GOT3 (cell line): ENCODE measurements at regions not wholly inside any gene's neighbourhood (a gene's known extent, or its start where the extent isn't known, plus 50 kb on each side); places are given as distances from the start of the nearest gene placed in this dataset.
"Not testable (repeated sequence)": the region's sequence is repeated elsewhere in the genome, so short reads cannot be mapped to it uniquely, and the experiment has no call there.

Source experiments
- DNase-seq: peaks from one replicate; lab custom pipeline; 2025; ENCODE audit warnings: mixed read lengths; lab: John Stamatoyannopoulos, UW

DNA sequence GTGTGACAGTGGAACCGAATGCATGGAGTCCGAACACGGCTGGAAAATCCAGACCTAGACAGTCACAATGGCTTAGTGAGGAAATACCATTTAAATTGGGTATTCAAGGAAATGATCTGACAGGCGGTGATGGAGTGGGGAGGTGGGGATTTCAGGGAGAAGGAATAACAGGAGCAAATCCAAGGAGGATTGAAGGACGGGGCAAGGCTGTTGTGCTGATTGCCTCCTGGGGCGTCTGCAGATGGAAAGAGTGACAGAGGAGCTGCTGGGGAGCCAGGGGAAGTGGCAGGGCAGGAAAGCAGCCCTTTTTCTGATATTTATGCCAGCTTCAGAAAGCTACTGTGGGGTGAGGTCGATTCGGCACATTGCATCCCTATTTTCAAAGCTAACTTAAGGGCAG lies 99.1 kb upstream of the FMN2 start:
- DNase-seq: not testable (repeated sequence)

DNA sequence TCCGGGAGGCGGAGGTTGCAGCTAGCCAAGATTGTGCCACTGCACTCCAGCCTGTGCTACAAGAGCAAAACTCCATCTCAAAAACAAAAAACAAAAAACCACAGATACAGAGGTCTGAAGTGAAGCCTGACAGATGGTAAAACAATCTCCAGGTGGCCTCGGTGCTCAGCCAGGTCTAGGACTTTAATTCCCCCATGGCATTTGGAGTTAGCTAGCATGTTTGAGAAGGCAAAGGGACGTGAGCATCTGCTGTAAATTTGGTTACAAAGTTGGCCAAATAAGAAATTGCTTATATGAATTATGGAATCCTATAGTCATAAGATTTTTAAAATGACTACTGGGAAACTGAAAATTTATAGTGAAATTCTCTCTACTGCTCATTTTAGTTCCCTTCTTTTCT lies 98.3 kb upstream of the FMN2 start:
- DNase-seq: no peak

DNA sequence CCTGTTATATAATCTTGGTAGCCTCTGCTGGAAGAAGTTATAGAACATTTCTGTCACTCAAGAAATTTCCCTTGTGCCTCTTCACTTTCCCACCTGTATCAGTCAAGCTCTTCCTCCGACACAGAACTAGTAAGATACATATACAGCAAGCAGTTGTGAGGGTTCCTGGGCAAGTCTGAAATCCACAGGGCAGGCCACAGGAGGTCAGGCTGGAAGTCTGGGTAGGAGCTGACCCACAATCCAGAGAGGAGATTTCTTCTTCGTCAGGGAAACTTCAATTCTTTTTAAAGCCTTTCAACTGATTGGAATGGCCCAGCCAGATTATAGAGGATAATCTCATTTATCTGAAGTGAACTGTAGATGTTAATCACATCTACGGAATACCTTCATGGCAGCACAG lies 96.4 kb upstream of the FMN2 start:
- DNase-seq: no peak

DNA sequence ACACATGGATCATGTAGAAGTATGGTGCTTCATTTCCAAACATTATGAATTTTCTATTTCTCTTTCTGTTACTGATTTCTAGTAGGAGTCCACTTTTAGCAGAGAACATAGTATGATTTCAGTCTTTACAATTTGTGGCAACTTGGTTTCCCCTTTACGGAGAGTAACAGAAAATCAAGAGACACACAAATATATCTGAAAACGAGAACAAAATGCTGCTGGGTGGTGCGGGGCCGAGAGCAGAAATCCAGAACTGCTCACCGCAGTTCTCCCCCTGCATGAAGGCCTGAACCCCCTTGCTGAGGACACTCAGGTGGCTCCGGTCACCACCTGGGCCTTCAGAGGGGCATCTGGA lies 94.5 kb upstream of the FMN2 start:
- DNase-seq: no peak

DNA sequence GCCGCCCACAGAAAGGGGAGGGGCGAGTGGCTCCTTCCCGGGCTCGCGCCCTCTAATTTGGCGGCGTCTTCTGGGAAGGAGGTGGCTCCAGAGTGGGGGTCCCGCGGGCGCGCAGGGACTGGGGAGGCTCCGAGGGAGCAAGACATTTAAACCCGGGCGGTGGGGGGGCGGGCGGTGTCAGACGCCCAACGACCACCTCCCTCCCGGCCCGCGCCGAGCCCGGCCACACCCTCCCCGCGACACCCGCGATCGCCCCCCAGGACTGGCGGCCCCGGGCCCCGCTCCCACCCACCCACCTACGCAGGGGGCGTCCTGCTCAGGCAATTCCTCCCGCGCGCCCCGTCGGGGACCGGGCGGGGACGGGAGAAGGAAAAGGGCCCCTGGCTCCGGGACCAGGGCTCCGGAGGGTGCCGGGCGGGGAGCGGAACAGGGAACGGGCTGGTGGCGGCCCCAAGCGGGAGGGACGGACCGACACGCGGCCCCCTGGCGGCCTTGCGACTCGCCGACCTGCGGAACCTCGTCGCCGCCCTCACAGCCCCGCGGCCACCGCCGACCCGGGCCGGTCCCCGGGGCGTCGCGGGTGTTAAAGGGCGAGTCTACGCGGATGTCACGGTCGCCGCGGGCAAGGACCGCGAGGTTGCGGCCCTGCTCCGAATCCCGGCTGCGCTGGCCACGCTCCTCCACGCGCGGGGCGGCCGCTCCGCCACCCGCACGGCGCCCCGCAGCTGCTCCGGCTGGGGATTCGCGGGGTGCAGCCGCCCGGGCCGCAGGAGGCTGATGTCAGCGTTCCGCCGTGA lies 94.0 kb upstream of the FMN2 start:
- DNase-seq: no peak

DNA sequence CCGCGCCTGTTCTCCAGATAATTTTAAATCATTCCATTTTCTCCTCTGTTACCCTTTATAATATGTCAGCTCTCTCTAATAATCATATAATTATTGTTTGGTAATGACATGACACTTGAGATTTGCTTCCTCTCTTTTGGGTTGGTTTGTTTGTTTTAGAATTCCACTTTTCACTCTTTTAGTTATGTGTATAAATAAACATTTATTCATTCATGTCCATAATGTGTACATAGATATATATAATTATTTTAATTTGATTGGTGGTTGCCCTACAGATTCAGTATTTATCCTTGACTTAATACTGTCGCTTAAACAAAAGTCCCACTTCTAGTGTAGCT lies 93.4 kb upstream of the FMN2 start:
- DNase-seq: no peak

DNA sequence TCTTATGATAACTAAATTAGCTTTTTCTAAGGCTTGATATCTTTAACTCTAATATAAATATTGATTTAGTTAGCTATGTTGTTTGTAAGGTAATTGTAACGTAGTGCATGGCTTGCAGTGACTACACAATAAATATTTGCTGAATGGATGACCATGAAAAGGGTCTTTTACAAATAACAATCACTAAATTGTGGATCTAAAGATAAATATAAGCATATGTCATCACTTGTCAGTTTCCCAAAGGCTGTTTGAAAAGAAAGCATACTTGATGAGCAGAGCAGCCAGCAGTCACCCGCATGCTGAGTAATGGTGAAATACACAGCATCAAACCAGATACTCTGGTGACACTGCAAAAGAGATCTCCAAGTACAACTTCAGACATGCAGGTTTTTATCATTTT lies 92.5 kb upstream of the FMN2 start:
- no peak for DNase-seq

DNA sequence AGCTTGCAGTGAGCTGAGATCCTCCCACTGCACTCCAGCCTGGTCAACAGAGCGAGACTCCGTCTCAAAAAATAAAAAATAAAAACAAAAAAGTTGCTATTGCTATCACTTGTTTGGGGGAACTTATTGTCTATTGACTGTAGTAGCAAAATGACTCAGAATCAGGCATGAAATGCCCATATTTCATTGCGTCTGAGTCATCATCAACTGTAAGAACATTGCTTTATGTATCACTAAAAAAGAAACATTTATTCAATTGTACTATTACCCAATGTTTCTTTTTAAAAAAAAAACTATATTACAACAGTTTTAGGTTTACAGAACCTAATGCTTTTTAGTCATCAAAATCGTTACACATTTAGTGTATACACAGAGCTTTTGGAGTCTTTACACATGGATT lies 91.0 kb upstream of the FMN2 start:
- DNase-seq: no peak

DNA sequence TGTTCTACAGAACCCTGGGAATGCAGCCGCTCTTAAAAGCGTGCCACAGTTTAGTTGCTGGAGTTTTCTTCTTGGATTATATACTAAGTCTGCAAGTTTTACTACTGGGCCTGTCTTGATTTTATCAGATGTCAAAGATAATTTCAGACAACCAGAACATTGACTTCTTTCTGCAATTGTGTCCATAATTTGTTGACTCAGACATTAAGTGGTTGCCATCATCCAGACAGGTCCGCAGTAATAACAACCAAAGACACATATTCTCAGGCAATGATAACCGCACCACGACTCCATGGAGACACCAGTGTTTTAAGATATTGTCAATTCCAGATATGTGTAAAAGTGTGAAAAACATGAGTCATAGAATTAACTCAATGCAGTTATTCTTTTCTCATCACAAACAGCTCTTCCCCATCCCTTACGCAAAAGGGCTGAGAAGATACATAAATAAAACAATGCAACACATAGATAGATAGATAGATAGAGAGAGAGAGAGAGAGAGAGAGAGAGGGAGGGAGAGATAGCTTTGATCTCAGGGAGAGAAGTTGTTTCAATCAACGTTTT lies 90.4 kb upstream of the FMN2 start:
- no peak for DNase-seq

DNA sequence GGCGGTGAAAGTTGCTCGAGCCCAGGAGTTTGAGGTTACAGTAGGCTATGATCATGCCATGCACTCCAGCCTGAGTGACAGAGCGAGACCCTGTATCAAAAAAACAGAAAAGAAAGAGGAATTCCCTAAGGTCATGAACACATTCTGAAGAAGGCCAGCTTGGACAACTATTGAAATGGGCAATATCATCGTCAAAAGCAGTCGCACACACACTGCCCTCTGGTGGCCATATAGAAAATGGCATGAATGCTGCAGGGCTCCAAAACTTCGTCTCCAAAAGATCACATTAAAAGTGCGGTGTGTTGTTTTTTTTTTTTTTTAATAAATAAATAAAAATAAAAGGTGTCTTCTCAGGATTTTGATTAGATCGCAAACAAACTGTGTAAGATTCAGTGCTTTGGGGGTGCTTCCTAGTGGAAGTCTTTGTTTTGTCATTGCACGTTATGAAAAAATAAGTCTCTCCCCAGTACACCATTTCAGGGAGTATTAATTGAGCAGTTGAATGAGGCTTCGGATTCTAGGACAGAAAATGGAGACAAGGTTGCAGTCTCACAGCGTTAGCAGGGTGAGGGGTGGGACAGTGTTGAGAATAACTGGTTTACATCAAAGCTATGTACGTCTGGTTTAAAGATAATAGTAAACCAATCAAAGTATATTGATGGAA lies 87.5 kb upstream of the FMN2 start:
- no peak for DNase-seq

DNA sequence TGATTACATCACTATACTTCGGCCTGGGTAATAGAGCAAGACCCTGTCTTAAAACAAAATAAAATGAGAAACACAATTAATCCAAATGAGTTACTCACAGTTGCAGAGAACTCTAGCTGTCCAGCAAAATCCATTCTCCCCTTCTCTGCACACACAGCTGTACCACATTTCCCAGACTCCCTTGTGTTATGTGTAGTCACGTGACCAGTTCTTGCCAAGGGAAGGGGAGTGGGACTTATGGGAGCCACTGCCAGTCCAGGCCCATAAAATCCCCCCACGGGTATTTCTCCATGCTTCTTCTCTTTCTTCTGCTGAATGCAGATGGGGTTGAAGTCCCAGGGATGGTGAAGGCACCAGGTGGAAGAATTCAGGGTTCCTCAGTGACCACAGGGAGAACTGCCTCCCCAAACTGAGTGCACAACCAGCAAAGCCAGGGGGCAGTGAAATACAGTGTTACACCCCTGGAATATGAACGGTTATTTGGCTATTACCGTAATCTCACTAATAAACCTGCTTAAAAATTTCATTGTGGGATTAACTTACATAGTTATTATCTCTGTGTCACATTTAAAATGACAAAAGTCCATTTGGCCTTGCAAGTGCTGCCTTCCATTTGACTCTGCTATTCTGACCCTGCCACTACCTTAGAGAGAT lies 85.6 kb upstream of the FMN2 start:
- DNase-seq: no peak

DNA sequence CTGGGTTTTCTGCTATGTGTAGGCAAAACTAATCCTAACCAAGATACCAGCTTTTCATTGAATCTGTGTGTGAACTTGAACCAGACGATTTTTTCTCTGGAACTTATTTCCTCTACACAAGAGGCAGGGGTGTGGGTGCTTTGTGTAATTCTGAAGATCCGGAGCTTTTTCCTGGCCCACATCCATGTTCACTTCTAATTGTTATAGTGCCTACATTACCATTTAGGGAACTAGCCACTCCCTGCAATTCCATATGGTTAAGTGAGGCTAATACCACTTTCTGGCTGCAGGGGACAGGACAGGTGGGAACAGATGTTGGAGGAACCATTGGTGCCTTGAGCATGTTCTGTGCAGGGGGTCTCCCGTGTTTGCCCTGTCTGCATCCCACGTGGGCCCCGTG lies 83.4 kb upstream of the FMN2 start:
- no peak for DNase-seq

DNA sequence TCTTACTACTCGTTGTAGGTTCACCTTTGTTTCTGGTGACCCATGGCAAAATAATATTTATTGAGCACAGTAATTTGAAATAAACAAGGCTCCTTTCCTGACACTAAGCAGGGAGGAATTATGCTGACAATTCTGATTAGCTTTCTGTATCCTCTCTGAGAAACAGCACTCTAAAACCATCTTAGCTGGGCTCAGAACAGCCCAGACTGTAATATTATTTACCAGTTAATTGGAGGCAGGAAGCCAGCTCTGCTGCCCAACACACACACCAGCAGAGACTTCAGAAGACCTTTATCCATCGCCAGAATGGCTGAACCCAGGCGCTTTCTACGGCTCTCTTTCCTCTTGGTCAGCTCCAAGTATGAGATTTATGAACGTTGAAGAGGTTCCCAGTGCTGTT lies 77.6 kb upstream of the FMN2 start:
- DNase-seq: no peak

DNA sequence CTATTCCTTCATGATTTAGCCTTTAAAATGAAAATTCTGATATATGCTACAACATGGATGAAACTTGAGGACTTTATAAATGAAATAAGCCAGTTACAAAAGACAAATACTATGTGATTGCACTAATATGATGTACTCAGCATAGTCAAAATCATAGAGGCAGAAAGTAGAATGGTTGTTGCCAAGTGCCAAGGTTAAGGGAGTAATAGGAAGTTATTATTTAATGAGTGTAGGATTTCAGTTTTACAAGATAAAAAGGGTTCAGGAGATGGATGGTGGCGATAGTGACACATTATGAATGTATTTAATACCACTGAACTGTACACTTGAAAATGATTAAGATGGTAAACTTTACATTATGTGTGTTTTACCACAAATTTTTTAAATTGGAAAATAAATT lies 73.1 kb upstream of the FMN2 start:
- no peak for DNase-seq

DNA sequence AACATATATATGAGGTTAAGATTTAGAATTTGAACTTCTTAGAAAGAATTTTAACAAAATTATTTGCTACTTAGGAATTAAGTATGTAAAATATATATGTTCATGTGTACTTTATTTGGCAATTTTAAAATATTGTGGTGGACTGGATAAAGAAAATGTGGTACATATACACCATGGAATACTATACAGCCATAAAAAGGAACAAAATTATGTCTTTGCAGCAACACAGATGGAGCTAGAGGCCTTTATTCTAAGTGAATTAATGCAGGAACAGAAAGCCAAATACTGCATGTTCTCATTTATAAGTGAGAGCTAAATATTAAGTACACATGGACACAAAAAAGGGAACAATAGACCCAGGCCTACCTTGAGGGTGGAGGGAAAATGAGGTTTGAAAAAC lies 72.2 kb upstream of the FMN2 start:
- no peak for DNase-seq

DNA sequence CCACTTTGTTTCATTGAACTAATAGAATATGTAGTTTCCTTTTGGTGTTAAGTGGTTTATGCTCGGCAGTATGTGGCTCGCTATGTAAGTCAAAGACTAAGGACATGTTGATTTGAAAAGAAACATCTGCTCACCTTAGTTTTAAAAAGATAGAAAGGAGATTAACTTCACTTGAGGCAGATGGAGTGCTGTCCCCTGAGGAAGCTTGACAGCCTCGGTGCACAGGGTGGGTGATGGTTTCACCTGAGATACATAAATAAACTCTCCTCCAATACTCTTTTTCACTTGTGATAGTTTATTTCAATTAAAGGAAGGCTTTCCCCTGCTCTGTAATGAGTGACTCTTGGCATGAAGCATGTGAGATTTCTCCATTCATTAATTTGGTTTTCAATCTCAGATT lies 70.8 kb upstream of the FMN2 start:
- no peak for DNase-seq

DNA sequence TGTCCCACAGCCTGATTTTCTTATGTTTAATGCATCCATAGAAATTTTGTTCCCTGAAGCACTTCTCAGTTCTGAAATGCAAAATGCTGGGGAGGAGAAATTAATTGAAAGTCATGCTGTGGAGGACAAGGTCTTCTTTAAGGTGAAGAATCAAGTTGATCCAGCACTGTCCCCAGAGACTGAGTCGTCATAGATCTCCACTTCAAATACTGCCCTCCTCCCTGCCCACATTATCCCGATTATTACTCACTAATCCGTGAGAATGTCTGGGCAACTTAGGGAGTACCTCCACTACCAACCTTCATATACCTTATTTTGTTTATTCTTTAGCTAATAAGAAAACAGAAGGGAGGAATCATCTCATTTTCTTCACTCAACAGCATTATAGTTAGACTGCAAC lies 70.0 kb upstream of the FMN2 start:
- DNase-seq: no peak

DNA sequence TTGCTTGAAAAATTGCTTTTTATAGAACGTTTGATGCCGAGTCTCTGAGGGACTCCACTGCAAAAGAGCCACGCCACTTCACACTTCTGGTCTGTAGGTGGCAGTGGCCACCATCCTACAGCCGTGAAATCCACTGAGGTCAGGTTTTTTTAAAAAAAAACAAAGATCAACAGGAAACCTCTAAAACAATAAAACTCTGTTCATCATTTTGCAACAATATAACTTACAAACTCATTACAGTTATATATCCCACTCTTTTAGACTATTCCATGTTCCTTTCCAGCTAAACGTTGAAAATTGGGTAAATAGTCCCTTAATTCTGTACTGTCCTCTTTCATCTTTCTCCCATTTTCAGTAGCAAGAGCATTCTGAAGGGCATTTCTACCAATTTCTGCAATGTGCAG lies 64.6 kb upstream of the FMN2 start:
- DNase-seq: no peak

DNA sequence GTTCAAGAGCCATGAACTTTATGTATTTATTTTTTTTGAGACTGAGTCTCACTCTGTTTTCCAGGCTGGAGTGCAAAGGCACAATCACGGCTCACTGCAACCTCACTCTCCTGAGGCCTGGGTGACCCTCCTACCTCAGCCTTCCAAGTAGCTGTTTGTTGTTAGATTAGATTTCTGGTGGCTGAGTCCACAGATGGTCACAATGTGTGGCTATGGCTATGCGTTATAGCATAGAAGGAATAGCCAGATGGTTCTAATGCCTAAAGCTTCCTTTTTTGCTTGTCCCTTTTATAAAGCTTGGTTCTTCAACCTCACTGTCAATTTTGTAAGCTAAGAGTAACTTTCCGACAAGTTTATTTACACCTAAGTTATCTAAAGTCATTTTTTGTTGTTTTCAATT lies 62.3 kb upstream of the FMN2 start:
- no peak for DNase-seq

DNA sequence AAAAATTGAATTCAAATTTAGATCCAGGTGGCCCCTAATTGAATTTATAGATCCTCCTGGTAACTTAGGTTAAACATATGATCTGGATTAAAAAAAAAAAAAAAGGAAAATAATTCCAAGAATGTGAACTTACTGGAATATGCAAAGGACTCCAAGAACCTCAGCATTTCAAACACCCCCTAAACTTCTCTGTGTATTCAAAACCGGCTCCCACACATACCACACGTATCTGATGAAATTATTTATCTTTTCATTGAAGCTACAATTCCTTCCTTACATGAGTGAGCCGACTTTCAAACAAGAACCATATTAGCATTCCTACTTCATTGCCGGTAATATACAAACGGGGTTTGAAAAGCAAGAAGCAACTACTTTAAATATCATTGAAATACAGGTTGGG lies 61.4 kb upstream of the FMN2 start:
- no peak for DNase-seq

DNA sequence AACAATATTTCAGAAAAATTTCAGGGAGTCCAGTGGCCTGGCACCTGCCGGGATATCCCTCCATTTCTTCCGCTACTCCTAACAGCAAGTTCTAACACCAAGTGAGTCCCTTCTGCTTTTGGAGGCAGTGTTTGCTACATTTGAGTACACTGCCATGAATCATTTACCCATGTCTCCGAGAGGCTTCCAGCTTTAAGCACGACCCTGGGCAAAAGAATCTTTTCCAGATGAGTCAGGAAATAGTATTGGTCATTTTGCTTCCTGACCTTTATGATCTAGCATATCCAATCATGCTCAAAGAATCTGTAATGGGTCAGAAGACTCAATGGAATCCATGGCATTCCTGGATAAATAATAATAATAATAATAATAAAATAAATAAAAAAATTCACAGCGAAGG lies 60.7 kb upstream of the FMN2 start:
- DNase-seq: no peak

DNA sequence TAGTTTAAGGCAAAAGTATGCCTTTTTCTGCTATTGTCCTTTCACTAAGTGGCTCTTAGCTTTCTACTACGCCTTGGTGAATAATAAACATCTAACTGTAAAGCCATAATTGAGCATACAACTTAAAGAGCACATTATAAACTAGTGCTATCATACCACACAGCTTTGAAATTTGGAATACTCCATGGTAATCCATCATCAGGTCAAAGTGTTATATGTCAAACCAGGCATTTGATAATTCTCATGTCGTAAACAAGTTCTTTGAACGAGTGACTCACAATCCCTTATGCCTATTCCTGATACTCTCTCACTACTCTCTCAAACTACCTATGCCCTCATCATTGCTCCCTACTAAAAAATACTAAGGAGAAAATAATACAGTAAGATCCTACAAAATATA lies 60.3 kb upstream of the FMN2 start:
- DNase-seq: no peak

DNA sequence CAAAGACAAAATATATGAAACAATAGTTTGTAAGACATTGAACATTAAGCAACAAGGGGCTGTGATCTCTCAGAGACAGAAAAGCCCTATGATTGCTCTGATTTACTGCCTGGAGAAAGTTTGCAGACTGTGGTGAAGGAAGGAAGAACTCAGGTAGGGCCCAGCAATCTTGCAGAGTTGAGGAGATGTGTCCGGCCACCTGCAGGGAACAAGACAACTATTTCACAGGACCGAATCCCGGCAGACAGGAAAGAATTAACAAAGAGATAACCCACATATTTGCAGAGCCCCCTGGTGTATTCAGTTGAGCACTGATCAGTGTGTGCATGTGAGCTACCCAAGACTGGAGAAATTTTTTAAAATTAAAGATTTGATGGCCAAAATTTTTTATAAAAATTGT lies 58.3 kb upstream of the FMN2 start:
- DNase-seq: no peak
